ENCODE measurements at regions not wholly inside any gene's neighbourhood (a gene's known extent, or its start where the extent isn't known, plus 50 kb on each side); places are given as distances from the start of the nearest gene placed in this dataset.

DNA sequence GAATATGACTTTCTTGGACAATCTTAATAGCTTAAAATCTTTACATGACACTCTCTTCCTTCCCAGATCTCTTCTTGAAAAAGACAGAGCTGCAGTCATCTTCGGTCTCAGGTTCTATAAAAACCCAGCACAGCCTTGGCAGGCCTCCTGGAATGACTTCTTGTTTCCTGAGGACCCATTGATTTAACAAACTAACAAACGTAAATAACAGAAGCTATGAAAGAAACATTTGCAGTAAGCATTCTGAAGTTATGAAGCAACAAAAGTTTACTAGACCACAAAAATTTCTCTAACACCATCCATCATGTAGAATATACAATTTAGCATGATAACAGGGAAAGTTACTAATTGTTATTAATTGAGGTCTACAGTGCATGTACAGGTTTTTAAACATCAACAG, 62.8 kb upstream of the STARD13 start:
- Histone ChIP-seq H3K36me3 (no peaks in the 10 kb centered on the region), H3K4me1 (peaks cover 0 to 53% (median 27%) of the 10 kb centered on the region in 9 donors), H3K4me3 (peak overlapping the region in 2 of 10 donors; percentile 84 to 91), H3K27ac (peak overlapping the region in 2 of 10 donors; percentile 46 to 96), H3K9me3 (no peaks in the 10 kb centered on the region), H3K27me3 (peaks cover 0 to 11% (median 0%) of the 10 kb centered on the region in 7 donors)
- intact Hi-C loops (cut with DNase I), result loop anchor here in 1 of 10 donors (5.0 kb wide), 1 partner anchor 56 kb away; no protein-coding TSS in a partner anchor
- DNase-seq, result no peak
- ATAC-seq, result no peak
- TF ChIP-seq, protein P1, sequence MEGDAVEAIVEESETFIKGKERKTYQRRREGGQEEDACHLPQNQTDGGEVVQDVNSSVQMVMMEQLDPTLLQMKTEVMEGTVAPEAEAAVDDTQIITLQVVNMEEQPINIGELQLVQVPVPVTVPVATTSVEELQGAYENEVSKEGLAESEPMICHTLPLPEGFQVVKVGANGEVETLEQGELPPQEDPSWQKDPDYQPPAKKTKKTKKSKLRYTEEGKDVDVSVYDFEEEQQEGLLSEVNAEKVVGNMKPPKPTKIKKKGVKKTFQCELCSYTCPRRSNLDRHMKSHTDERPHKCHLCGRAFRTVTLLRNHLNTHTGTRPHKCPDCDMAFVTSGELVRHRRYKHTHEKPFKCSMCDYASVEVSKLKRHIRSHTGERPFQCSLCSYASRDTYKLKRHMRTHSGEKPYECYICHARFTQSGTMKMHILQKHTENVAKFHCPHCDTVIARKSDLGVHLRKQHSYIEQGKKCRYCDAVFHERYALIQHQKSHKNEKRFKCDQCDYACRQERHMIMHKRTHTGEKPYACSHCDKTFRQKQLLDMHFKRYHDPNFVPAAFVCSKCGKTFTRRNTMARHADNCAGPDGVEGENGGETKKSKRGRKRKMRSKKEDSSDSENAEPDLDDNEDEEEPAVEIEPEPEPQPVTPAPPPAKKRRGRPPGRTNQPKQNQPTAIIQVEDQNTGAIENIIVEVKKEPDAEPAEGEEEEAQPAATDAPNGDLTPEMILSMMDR (IDR thresholded peaks at IDR 0.05), result no peak
- 37 to 54% methylated on average over 2 of the region's 2 CpGs for WGBS, 2 donors

DNA sequence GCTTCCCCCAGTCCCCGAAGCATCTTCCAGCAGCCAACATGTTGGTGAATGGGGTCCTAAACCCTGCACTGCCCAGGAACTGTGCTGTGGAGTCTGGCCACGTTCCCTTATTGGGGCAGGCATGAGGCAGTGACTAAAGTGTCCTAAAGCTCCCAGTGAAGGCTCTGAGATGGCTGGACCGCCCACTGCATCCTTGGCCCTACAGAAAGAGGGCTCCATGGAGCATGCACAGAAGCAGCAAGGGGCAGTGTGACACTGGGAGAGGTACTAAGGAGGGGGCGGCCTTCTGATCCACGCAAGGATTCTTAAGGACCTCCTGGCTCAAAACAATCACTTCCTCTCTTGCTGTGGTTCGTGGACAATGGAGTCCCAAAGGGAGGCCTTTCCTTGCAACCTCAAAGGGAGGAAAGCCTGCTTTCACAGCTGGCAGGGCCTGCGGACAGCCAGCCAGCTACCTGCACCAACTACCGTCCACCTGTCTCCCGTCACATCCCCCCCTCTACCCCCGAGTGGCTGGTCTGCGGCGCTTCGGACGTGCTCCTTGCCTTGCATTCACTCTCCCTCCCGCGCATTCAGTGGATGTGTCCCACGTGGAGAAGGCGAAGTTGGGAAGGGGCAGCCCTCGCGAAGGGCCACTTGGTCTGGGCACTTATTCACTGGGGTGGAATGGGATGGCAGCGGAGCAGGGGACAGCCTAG, 63.9 kb upstream of the STARD13 start:
- peak in 1 of 2 donors; percentile 23 for DNase-seq
- peak; percentile 22 to 62 (median 41) for ATAC-seq
- intact Hi-C loops (cut with DNase I), result loop anchor here in 1 of 10 donors (5.0 kb wide), 1 partner anchor 57 kb away; no protein-coding TSS in a partner anchor
- TF ChIP-seq, protein P1 (IDR thresholded peaks at IDR 0.05), result peak in 3 of 9 donors; percentile 15 to 28 (median 23)
- 32 to 39% methylated on average over 21 of the region's 21 CpGs for WGBS, 2 donors
- H3K4me3 ChIP-seq, result peak overlapping the region; percentile 59 to 96 (median 82)
- H3K9me3 ChIP-seq, result no peaks in the 10 kb centered on the region
- peak overlapping the region; percentile 61 to 96 (median 88) for H3K27ac ChIP-seq
- H3K36me3 ChIP-seq, result no peaks in the 10 kb centered on the region
- peaks cover 0 to 54% (median 27%) of the 10 kb centered on the region in 9 donors for H3K4me1 ChIP-seq
- H3K27me3 ChIP-seq, result peaks cover 0 to 11% (median 0%) of the 10 kb centered on the region in 7 donors

DNA sequence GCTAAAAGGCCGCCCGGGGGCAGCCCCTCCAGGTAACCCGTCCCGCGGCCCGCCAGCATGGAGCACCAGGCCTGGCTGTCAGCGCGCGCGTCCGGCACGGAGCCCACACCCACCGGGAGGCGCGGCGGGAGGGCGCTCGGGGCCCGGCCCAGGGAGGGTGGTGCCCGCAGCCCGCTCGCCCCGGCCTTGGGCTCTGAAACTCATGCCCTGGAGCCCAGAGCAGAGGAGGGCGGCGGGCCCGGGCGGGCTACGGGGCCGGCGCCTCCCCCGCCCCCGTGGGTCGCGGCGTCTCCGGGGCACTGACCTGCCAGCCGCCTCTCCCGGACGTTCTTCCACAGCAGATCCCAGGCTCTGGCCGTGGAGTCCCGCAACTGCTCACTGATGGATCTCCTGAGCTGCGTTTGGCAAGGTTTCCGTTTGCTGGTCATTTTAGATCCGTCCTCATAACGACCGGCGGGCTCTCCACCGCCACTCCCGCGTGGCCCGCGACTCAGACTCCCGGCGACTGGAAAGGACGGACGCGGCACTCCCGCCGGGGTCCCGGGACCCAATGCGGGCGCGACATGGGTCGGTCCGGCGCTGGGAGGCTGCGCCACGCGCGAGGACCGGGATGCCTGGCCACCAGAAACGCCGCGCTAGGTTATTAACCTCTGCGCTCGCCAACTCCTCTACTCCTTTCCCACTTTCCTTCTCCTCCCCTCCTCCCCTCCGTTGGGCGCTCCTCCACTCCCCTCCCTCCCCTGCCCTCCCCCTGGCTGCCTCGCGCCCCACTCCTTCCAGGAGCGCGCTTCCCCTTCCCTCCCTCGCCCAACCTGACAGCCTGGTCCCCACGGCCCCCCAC, 64.7 kb upstream of the STARD13 start:
- WGBS, 2 donors, result 1% methylated on average over 83 to 84 of the region's 84 CpGs

More for the DNA sequence above, 64.7 kb upstream of the STARD13 start:
- ATAC-seq (peak; percentile 66 to 93 (median 78)), DNase-seq (peak; percentile 61 to 68)
- Histone ChIP-seq H3K9me3 (no peaks in the 10 kb centered on the region), H3K4me1 (peaks cover 0 to 61% (median 27%) of the 10 kb centered on the region in 9 donors), H3K36me3 (no peaks in the 10 kb centered on the region), H3K27me3 (peaks cover 0 to 11% (median 0%) of the 10 kb centered on the region in 7 donors), H3K27ac (peak overlapping the region; percentile 61 to 96 (median 88)), H3K4me3 (peak overlapping the region; percentile 59 to 96 (median 82))
- intact Hi-C loops (cut with DNase I), result loop anchor here in 5 of 10 donors (2.0 to 10.0 kb wide), 8 partner anchors 58 to 587 kb away; partner anchors contain the start of gene STARD13 (in 2 of the 5)
- TF ChIP-seq, protein P1 (IDR thresholded peaks at IDR 0.05), result no peak
